Stimulated activated CD4-positive, alpha-beta T cell treated with anti-CD3 and anti-CD28 coated beads, TNF-alpha, amount 100 ng/mL, for 1 hour (primary cell): ENCODE measurements at regions not wholly inside any gene's neighbourhood (a gene's known extent, or its start where the extent isn't known, plus 50 kb on each side); places are given as distances from the start of the nearest gene placed in this dataset.
"Not testable (repeated sequence)": the region's sequence is repeated elsewhere in the genome, so short reads cannot be mapped to it uniquely, and the experiment has no call there.

ENCODE experiments used
- DNase-seq, 3 donors: peaks; one replicate each; pipeline ENCODE4 v3.0.0-alpha.2; 2020; ENCODE audit warnings: low read depth in 3 of 3, low spot score in 1 of 3

DNA sequence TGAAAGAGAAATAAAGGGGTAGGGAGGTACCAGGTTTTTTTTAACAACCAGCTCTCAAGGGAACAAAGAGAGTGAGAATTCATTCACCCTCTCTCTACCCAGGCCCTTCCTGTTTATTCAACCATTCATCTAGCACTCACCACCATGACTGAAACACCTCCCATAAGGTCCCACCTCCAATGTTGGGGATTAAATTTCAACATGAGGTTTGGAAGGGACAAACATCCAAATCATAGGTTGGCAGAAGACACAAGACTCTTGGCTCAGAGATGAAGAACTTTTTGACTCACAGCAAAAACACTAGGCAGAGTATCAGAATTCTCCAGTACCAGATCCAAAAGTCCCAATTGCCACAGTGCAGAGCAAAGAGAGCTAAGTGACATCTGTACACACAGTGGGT lies 186.3 kb downstream of the EDN1 start:
- DNase-seq = no peak

DNA sequence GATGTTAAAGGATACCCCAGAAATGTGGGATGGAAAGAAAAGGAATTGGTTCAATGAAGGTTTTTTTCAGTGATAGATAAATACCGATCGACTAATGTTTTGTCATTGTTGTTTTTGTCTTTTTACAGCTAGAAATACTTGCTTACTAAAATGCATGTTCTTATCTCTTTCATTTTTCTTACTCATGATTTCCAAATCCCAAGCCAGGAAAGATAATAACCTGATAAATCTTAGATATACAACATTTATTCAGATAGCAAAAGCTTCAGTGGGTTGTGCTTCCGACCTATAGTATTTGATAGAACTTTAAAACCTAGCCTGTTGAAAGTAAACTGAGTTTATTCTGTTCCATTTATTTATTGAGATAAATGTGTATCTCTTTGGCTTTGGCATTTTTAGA lies 187.5 kb downstream of the EDN1 start:
- DNase-seq = no peak

- DNase-seq = no peak
These were observed 188.8 kb downstream of the EDN1 start for GRCh38 chr6:12478921-12479320.

DNA sequence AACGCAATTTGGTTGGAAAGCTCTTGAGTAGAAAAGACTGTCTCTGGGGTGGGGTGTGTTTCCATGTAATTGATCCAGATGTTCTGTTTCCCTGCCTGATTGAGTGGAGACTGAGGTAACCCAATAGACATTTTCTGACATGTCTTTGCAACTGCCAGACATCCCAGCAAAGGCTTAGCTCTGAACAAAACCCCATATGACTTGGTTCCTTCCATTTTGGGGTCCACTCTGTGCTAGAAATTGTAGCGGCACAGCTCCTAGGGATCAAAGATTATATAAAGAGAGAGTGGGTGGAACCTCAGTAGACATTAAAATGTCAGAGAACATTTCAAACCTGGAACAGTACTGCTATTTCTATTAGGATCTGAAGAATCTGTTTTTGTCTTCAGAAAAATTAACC lies 189.3 kb downstream of the EDN1 start:
- DNase-seq = no peak

DNA sequence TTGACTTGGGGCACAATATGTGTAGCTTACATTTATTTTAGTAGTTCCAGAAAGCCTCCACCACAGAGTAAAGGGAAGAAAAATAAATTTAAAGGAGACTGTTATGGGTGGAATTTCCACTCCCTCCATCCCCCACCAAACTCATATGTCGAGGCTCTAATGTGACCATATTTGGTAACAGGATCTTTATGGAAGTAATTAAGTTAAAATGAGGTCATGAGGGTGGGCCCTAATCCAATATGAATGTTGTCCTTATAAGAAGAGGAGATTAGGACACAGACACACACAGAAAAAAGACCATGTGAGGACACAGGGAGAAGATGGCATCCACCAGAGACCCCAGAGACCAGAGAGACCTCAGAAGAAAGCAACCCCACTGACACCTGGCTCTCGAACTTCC lies 189.7 kb downstream of the EDN1 start:
- no peak for DNase-seq

- no peak for DNase-seq
These were observed 190.2 kb downstream of the EDN1 start for GRCh38 chr6:12480379-12480778.

- DNase-seq = no peak
These were observed 191.1 kb downstream of the EDN1 start for GRCh38 chr6:12481292-12481691.

- no peak for DNase-seq
These were observed 191.7 kb downstream of the EDN1 start for GRCh38 chr6:12481850-12482249.

GRCh38 chr6:12482386-12483375 lies 192.5 kb downstream of the EDN1 start:
- DNase-seq = no peak

DNA sequence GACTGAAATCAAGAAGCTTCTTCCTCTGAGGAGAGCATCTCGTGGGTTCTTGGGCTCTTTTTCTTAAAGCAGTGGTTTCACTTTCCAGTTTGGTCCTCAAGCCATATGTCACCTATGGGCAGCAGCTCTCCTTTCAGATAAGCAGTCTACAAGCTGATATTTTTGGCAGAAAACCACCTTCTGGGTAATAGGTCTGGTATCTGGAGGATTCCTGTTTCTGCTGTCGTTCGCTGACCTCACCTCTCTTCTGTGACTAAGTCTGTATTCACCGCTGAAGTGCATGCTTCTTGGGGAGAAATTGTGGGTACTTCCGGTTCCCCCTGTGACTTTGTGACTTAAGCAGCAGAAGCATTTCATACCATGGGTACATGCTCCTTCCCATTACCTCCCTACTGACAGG lies 193.6 kb downstream of the EDN1 start:
- no peak for DNase-seq

GRCh38 chr6:12484519-12484918 lies 194.4 kb downstream of the EDN1 start:
- DNase-seq = no peak

GRCh38 chr6:12485226-12485764 lies 195.1 kb downstream of the EDN1 start:
- DNase-seq = no peak

DNA sequence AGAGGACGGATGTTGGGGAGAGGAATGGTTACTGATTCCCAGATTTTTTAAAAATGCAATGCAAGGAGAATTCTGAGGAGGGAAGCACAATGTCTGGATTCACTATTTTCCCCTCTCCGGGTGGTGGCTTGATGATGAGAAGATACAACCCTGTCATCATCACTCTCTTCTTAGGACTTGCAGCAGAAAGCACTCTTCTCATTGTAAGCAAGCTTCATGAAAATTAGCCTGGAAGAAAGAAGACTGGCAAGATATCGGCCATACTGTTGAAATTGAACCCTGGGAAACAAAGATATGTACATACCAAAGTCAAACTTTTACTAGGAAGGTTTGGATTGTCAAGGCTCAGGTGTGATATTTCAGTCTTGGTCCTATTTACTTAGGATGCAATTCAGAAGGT lies 195.7 kb downstream of the EDN1 start:
- no peak for DNase-seq

DNA sequence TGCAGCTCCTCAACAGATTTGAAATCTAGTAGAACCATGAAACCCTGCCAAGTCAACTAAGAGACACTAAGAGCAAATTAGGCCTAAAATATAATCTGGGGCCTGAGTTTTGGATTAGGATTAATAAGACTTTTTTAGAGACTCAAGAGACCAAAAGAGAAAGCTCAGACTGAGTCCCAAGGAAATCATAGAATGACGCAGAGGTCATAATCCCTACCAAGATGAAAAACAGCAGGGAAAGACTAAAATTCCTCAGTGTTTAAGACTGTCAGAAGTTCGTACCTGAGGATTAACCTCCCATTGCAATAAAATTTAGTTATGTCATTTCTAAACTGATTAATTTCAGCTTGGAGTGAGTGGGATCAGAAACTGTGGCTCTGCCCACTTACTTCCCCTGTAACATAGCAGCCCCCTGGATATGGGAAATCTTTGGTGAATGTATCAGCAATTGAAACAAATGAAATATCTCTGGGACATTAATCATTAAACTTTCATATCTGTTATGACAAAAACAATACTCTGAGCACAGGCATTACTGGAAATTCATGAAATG lies 200.3 kb downstream of the EDN1 start:
- DNase-seq = no peak

DNA sequence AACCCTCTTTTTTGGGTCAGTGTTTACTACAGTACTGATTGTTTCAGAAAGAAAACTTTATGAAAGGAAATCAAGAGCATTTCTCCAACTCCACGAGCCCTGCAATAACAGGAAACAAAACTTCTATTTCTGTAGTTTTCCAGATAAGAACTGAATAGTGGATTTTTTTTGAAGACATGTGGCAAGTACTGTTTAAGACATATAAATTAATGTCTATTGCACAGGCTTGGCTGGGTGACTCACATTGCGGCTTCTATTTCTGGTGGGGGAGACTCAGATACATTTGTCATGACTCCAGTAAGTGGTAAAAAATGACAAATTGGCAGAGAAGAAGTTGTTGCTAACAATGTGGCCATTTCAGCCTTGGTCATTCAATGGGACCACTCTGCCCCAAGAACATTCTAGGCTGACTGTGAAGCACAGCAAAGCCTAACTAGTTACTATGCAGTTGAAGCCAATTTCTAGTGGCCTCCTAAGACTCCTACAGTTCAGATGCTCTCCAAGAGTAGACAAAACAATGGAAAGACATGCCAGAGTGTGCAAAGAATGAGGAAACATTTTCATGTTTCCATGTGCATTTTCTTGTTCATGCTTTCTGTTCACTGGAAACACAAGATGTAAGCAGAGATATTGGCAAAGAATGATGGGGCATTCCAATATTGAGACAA lies 200.9 kb downstream of the EDN1 start:
- DNase-seq = no peak

DNA sequence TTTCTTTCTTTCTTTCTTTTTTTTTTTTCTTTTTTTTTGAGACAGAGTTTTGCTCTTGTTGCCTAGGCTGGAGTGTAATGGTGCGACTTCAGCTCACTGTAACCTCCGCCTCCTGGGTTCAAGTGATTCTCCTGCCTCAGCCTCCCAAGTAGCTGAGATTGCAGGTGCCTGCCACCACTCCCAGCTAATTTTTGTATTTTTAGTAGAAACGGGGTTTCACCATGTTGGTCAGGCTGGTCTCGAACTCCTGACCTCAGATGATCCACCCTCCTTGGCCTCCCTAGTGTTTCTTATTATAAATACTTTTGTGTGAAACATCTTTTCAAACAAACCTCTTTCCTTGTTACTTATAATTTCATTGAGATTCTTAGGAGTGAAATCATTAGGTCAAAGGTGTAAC lies 202.8 kb downstream of the EDN1 start:
- DNase-seq = not testable (repeated sequence)

GRCh38 chr6:12493446-12493845 lies 203.3 kb downstream of the EDN1 start:
- DNase-seq = no peak

- DNase-seq = no peak
These were observed 204.0 kb downstream of the EDN1 start for GRCh38 chr6:12494161-12494560.

- no peak for DNase-seq
These were observed 211.8 kb downstream of the EDN1 start for GRCh38 chr6:12501990-12502389.

GRCh38 chr6:12504325-12504966 lies 212.1 kb upstream of the PHACTR1 start:
- no peak for DNase-seq

DNA sequence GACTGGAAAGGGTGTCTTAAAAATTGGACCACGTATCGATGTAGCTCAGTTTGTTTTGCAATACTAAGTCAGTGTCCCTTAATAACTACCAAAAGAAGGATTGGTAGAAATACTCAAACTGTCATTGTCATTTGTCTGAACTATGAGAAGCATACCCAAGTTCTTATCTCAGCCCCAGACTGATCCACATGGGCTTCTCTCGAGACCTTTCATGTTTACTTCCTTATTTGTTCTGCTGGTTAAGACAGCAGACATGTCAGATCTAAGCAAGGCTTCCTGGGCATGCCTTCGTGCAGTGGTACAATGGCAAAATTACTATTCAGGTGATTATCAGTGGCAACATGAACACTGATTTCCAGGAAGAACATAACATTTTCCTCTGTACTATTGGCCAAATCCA lies 211.1 kb upstream of the PHACTR1 start:
- no peak for DNase-seq
